ENCODE measurements at regions not wholly inside any gene's neighbourhood (a gene's known extent, or its start where the extent isn't known, plus 50 kb on each side); places are given as distances from the start of the nearest gene placed in this dataset.

DNA sequence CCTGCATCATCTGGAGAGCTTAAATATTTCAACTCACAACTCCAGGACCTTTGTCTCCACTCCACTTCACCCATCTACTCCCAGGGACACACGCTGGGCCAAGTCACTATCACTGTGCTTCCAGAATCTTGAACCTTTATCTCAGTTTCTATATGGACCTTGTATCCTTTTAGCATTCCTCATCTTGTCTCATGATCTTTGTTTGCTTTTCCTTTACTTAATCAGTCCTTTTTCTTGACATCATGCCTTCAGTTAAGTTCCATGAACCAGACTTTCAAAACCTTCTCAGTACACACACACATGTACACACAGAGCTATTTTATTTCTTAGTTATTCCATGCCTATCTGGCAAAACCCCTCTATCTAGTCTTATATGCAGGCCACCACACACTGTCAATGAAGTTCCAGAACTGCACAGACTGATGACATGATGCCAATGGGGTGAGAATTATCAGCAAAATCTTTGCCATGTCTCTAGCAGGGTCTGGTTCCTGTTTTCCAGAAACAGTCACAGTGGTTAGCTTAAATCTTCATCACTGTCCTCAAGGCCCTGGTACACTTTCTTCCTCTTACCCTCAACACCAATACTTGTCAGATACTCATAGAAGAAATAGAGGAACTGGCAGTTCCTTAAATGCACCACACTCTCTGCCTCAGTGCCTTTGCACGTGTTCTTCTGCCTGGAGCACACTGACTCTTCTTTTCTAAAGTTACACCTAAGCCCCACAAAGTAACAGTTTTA is 77.6 kb upstream of the STARD13 start:
- no peak for DNase-seq (ENCODE audit: low read depth, low spot score)
- no peaks in the 10 kb centered on the region for H3K27me3 ChIP-seq (ENCODE audit: insufficient read depth, insufficient read length)
- H3K9me3 ChIP-seq (ENCODE audit: insufficient read depth, low read length): no peaks in the 10 kb centered on the region
- no peak overlapping the region for H3K4me3 ChIP-seq (ENCODE audit: insufficient read length, low read depth)
- no peaks in the 10 kb centered on the region for H3K36me3 ChIP-seq (ENCODE audit: insufficient read depth, insufficient read length, low read length)
- TF ChIP-seq SUZ12 (IDR thresholded peaks at IDR 0.05; ENCODE audit: extremely low read depth, insufficient read depth, insufficient read length) (no peak), YY1 (IDR thresholded peaks at IDR 0.05; ENCODE audit: insufficient read depth, insufficient read length) (no peak), ZNF274 (IDR thresholded peaks at IDR 0.05; ENCODE audit: low read depth, low read length) (no peak)
- H3K9ac ChIP-seq (ENCODE audit: insufficient read length, low read depth): no peak overlapping the region
- no peaks in the 10 kb centered on the region for H3K4me1 ChIP-seq (ENCODE audit: insufficient read depth, insufficient read length)

DNA sequence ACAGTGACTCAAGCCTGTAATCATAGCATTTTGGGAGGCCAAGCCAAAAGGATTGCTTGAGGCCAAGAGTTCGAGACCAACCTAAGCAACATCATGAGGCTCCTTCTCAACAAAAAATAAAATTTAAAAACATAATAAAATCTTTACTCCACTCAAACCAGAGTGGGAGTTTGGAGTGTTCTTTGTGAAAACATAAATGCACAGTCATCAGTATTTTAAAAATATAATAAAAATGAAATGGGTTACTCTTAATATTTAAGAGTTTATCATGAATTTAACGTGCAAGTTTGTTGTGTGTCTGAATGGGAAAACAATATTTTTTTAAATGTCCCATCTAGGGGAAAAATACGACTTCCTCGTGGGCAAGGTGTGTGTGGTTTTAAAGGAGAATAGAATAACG is 78.6 kb upstream of the STARD13 start:
- no peaks in the 10 kb centered on the region for H3K4me1 ChIP-seq (ENCODE audit: insufficient read depth, insufficient read length)
- H3K9ac ChIP-seq (ENCODE audit: insufficient read length, low read depth): no peak overlapping the region
- TF ChIP-seq ZNF274 (IDR thresholded peaks at IDR 0.05; ENCODE audit: low read depth, low read length) (no peak), SUZ12 (IDR thresholded peaks at IDR 0.05; ENCODE audit: extremely low read depth, insufficient read depth, insufficient read length) (no peak), YY1 (IDR thresholded peaks at IDR 0.05; ENCODE audit: insufficient read depth, insufficient read length) (no peak)

DNA sequence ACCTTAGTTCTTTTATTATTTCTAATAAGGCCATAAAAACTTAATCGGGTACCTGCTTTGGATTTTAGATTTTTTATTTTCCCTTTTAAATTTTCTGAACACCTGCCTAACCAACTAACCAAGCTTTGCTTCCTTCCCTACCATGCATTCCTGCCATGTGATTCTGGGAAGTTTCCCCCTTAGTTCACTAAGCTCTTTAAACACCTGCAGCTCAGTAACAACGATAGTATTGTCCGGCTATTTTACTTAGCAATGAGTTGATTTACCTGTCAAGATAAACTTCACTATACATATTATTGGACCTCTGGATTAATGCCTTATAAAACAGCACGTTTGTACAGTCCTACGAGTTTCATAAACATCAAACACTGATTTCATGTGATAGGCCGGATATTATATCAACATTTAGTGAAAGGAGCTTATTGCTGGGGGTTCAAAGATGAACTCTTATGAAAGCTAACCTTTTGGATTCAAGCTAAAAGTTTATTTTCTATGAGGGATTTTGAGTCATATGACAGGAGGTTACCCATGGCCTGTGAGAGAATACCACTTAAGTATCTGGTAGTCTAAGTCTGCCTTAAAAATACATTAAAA is 81.0 kb upstream of the STARD13 start:
- TF ChIP-seq SUZ12 (IDR thresholded peaks at IDR 0.05; ENCODE audit: extremely low read depth, insufficient read depth, insufficient read length) (no peak), YY1 (IDR thresholded peaks at IDR 0.05; ENCODE audit: insufficient read depth, insufficient read length) (no peak), ZNF274 (IDR thresholded peaks at IDR 0.05; ENCODE audit: low read depth, low read length) (no peak)

More for the DNA sequence above, 78.6 kb upstream of the STARD13 start:
- Histone ChIP-seq H3K27me3 (ENCODE audit: insufficient read depth, insufficient read length) (no peaks in the 10 kb centered on the region), H3K36me3 (ENCODE audit: insufficient read depth, insufficient read length, low read length) (no peaks in the 10 kb centered on the region), H3K9me3 (ENCODE audit: insufficient read depth, low read length) (no peaks in the 10 kb centered on the region), H3K4me3 (ENCODE audit: insufficient read length, low read depth) (no peak overlapping the region)
- no peak for DNase-seq (ENCODE audit: low read depth, low spot score)

DNA sequence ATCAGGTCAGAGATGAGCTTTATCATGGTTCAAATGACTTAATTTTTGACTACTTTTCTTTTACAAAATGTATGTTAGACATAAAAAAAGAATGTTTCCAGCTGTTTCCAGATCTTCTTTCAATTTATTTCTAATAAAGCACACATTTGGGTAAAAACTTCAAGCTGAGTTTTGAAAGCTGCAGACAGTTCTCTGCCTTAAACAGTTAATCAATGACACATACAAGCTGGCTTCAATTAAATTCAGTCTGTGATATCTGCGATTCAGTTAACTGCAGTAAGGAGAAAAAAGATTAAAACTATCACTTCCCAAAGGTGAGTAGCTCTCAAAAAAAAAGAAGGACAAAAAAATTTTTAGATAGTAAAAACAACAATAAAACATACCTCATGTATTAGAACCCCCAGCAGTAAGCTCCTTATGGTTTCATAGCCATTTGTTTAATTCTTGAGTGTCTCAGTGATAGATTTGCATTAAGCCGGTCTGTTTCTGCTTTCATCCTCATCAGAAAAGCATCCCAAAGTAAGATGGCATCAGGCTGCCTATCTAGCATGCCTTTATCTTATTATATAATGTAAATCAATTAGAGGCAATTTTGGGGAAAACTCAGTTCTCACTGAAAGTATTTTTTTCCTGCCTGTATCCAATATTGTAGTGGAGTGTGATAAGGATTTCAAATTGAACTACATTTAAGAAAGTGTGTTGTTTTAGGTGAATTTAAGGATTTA is 81.8 kb upstream of the STARD13 start:
- Histone ChIP-seq H3K27me3 (ENCODE audit: insufficient read depth, insufficient read length) (no peaks in the 10 kb centered on the region), H3K9ac (ENCODE audit: insufficient read length, low read depth) (no peak overlapping the region), H3K4me1 (ENCODE audit: insufficient read depth, insufficient read length) (no peaks in the 10 kb centered on the region), H3K4me3 (ENCODE audit: insufficient read length, low read depth) (no peak overlapping the region), H3K36me3 (ENCODE audit: insufficient read depth, insufficient read length, low read length) (no peaks in the 10 kb centered on the region), H3K9me3 (ENCODE audit: insufficient read depth, low read length) (no peaks in the 10 kb centered on the region)
- no peak for DNase-seq (ENCODE audit: low read depth, low spot score)
- TF ChIP-seq ZNF274 (IDR thresholded peaks at IDR 0.05; ENCODE audit: low read depth, low read length): no peak

More for the DNA sequence above, 81.0 kb upstream of the STARD13 start:
- Histone ChIP-seq H3K4me3 (ENCODE audit: insufficient read length, low read depth) (no peak overlapping the region), H3K36me3 (ENCODE audit: insufficient read depth, insufficient read length, low read length) (no peaks in the 10 kb centered on the region), H3K27me3 (ENCODE audit: insufficient read depth, insufficient read length) (no peaks in the 10 kb centered on the region), H3K9ac (ENCODE audit: insufficient read length, low read depth) (no peak overlapping the region), H3K4me1 (ENCODE audit: insufficient read depth, insufficient read length) (no peaks in the 10 kb centered on the region), H3K9me3 (ENCODE audit: insufficient read depth, low read length) (no peaks in the 10 kb centered on the region)
- no peak for DNase-seq (ENCODE audit: low read depth, low spot score)

DNA sequence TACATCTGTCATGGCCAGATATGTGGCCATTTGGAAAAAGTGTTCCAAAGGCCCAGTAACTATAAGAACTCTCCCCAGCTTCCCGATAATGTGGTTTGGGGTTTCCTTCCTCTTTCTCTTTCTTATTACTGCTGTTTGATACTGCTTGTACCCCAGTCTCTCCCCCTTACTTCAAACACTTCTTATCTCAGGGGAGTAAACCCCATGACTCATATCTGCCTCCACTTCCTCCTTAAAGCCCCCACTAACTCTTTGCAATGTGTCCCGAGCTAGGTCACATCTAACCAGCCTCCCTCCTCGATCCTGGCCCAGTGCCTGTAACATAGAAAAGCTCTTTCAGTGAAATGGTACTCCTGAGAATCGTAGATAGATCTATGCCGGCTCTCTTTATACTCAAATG is 82.4 kb upstream of the STARD13 start:
- TF ChIP-seq YY1 (IDR thresholded peaks at IDR 0.05; ENCODE audit: insufficient read depth, insufficient read length) (no peak), ZNF274 (IDR thresholded peaks at IDR 0.05; ENCODE audit: low read depth, low read length) (no peak), SUZ12 (IDR thresholded peaks at IDR 0.05; ENCODE audit: extremely low read depth, insufficient read depth, insufficient read length) (no peak)
- no peaks in the 10 kb centered on the region for H3K36me3 ChIP-seq (ENCODE audit: insufficient read depth, insufficient read length, low read length)
- H3K4me1 ChIP-seq (ENCODE audit: insufficient read depth, insufficient read length): no peaks in the 10 kb centered on the region
- H3K27me3 ChIP-seq (ENCODE audit: insufficient read depth, insufficient read length): no peaks in the 10 kb centered on the region
- no peak overlapping the region for H3K9ac ChIP-seq (ENCODE audit: insufficient read length, low read depth)
- H3K9me3 ChIP-seq (ENCODE audit: insufficient read depth, low read length): no peaks in the 10 kb centered on the region
- no peak for DNase-seq (ENCODE audit: low read depth, low spot score)
- H3K4me3 ChIP-seq (ENCODE audit: insufficient read length, low read depth): no peak overlapping the region

DNA sequence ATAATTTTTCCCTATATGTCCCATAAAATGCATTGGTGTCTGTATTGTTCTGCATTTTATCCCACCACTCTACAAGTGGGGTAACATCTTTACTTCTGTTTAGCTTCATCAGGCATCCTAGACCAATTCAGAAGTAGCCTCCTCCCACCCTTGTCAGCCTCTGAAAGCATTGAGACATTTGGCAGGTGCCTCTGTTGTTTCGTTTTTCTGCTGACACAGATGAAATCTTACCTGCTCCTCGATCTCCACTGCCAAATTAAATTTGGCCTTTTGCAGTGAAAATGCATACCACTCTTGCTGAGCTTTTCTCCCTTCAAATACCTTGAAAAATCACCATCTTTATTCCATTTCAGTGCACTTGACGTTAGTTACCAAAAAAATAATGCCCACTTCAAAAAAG is 83.5 kb upstream of the STARD13 start:
- Histone ChIP-seq H3K9ac (ENCODE audit: insufficient read length, low read depth) (no peak overlapping the region), H3K36me3 (ENCODE audit: insufficient read depth, insufficient read length, low read length) (no peaks in the 10 kb centered on the region), H3K4me3 (ENCODE audit: insufficient read length, low read depth) (no peak overlapping the region), H3K4me1 (ENCODE audit: insufficient read depth, insufficient read length) (no peaks in the 10 kb centered on the region), H3K27me3 (ENCODE audit: insufficient read depth, insufficient read length) (no peaks in the 10 kb centered on the region), H3K9me3 (ENCODE audit: insufficient read depth, low read length) (no peaks in the 10 kb centered on the region)
- no peak for TF ChIP-seq SUZ12 (IDR thresholded peaks at IDR 0.05; ENCODE audit: extremely low read depth, insufficient read depth, insufficient read length)
- no peak for TF ChIP-seq YY1 (IDR thresholded peaks at IDR 0.05; ENCODE audit: insufficient read depth, insufficient read length)
- TF ChIP-seq ZNF274 (IDR thresholded peaks at IDR 0.05; ENCODE audit: low read depth, low read length): no peak
- DNase-seq (ENCODE audit: low read depth, low spot score): no peak

DNA sequence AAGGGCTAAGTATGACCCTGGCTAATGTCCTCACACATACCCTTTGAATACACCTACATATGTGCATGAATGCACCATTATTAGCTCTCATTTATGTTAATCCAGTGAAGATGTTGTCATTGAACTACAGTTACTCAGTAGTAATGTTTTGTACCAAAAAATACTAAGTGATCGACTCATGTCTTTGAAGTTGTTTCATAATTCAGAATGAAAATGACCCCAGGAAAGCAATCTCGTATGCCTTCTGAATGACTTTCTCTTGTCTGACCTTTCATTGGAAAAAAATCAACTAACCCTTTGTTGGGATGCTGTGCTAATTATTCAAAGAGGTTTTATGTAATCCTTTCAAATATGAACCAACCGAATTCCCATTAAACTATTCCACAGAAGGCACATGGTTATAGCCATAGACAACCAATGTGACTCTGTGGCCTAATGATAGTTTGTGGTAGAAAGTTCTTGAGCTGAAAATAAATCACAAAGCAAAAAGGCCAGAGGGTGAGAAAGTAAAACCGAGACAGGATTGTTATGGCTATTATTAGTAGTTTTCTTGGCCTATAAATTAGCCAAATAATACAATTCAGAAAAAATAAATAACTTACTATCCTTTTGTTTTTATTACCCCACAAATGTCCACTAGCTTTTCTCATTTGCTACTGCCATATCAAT is 86.8 kb upstream of the STARD13 start:
- no peak overlapping the region for H3K4me3 ChIP-seq (ENCODE audit: insufficient read length, low read depth)
- no peaks in the 10 kb centered on the region for H3K9me3 ChIP-seq (ENCODE audit: insufficient read depth, low read length)
- H3K27me3 ChIP-seq (ENCODE audit: insufficient read depth, insufficient read length): no peaks in the 10 kb centered on the region
- TF ChIP-seq SUZ12 (IDR thresholded peaks at IDR 0.05; ENCODE audit: extremely low read depth, insufficient read depth, insufficient read length): no peak
- TF ChIP-seq ZNF274 (IDR thresholded peaks at IDR 0.05; ENCODE audit: low read depth, low read length): no peak
- TF ChIP-seq YY1 (IDR thresholded peaks at IDR 0.05; ENCODE audit: insufficient read depth, insufficient read length): no peak
- H3K4me1 ChIP-seq (ENCODE audit: insufficient read depth, insufficient read length): no peaks in the 10 kb centered on the region
- no peak overlapping the region for H3K9ac ChIP-seq (ENCODE audit: insufficient read length, low read depth)
- DNase-seq (ENCODE audit: low read depth, low spot score): no peak
- no peaks in the 10 kb centered on the region for H3K36me3 ChIP-seq (ENCODE audit: insufficient read depth, insufficient read length, low read length)

Data from NT2/D1 (cell line).